ENCODE measurements at regions not wholly inside any gene's neighbourhood (a gene's known extent, or its start where the extent isn't known, plus 50 kb on each side); places are given as distances from the start of the nearest gene placed in this dataset.

- DNase-seq: no peak
These were observed 97.3 kb upstream of the SFMBT2 start for GRCh38 chr10:7507887-7508726.

- no peak for DNase-seq
These were observed 95.7 kb upstream of the SFMBT2 start for GRCh38 chr10:7506571-7506970.

- DNase-seq: no peak
These were observed 94.4 kb upstream of the SFMBT2 start for GRCh38 chr10:7505196-7505595.

- DNase-seq: no peak
These were observed 92.4 kb upstream of the SFMBT2 start for GRCh38 chr10:7503190-7503589.

- no peak for DNase-seq
These were observed 90.3 kb upstream of the SFMBT2 start for GRCh38 chr10:7501157-7501556.

GRCh38 chr10:7498111-7498510 is 87.3 kb upstream of the SFMBT2 start:
- no peak for DNase-seq

GRCh38 chr10:7493996-7494395 is 83.2 kb upstream of the SFMBT2 start:
- no peak for DNase-seq

- no peak for DNase-seq
These were observed 81.8 kb upstream of the SFMBT2 start for GRCh38 chr10:7492660-7493046.

GRCh38 chr10:7491949-7492659 is 81.3 kb upstream of the SFMBT2 start:
- DNase-seq: no peak

- DNase-seq: no peak
These were observed 80.4 kb upstream of the SFMBT2 start for GRCh38 chr10:7491230-7491629.

GRCh38 chr10:7488418-7488829 is 77.6 kb upstream of the SFMBT2 start:
- no peak for DNase-seq

GRCh38 chr10:7487528-7487927 is 76.7 kb upstream of the SFMBT2 start:
- no peak for DNase-seq

GRCh38 chr10:7486528-7486927 is 75.7 kb upstream of the SFMBT2 start:
- no peak for DNase-seq

- no peak for DNase-seq
These were observed 75.0 kb upstream of the SFMBT2 start for GRCh38 chr10:7485799-7486198.

GRCh38 chr10:7485244-7485556 is 74.4 kb upstream of the SFMBT2 start:
- no peak for DNase-seq

GRCh38 chr10:7484456-7485243 is 73.8 kb upstream of the SFMBT2 start:
- peak; percentile 48 for DNase-seq

GRCh38 chr10:7483848-7484247 is 73.0 kb upstream of the SFMBT2 start:
- no peak for DNase-seq

- DNase-seq: no peak
These were observed 72.2 kb upstream of the SFMBT2 start for GRCh38 chr10:7482992-7483391.

GRCh38 chr10:7481368-7481765 is 70.5 kb upstream of the SFMBT2 start:
- DNase-seq: no peak

GRCh38 chr10:7480742-7481367 is 70.0 kb upstream of the SFMBT2 start:
- DNase-seq: peak; percentile 20

- DNase-seq: no peak
These were observed 69.2 kb upstream of the SFMBT2 start for GRCh38 chr10:7479861-7480598.

- no peak for DNase-seq
These were observed 68.1 kb upstream of the SFMBT2 start for GRCh38 chr10:7478727-7479457.

Measured in hematopoietic multipotent progenitor cell treated with erythropoietin and hydrocortisone succinate and interleukin-3 and kit ligand, for 4 days (in vitro differentiated cells).